GM12892 (cell line): ENCODE measurements at regions not wholly inside any gene's neighbourhood (a gene's known extent, or its start where the extent isn't known, plus 50 kb on each side); places are given as distances from the start of the nearest gene placed in this dataset.

ENCODE experiments used
- POLR2A ChIP-seq: IDR thresholded peaks from 2 replicates; pipeline ENCODE4 v1.6.1; 2011; ENCODE audit warnings: low read depth, low read length, control low read depth
- POLR2AphosphoS5 ChIP-seq: IDR thresholded peaks from 2 replicates; pipeline ENCODE4 v1.6.1; 2011; ENCODE audit warnings: low read depth, low read length, control low read depth

DNA sequence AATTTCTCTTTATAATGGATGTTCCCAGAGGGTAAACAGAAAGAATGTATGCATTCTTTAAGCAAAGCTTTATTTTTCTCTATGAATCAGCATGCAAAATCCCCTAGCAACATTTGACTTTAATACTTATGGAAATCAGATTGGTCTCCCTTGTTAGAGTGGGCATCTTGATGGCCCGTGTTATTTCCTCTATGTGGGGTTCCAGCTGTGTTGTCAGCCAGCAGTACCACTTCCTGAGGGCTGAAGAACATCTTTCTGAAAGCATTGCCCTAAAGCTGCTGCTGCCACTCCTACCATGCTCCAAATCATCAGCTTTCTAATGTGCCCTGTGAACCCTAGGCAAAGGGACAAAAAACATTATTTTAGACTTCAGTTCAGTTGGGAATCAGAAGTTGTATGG, 70.4 kb upstream of the HECTD2 start:
- no peak for TF ChIP-seq POLR2AphosphoS5
- TF ChIP-seq POLR2A = no peak
